GM18505 (cell line): ENCODE measurements at regions not wholly inside any gene's neighbourhood (a gene's known extent, or its start where the extent isn't known, plus 50 kb on each side); places are given as distances from the start of the nearest gene placed in this dataset.

ENCODE experiments used
- ATAC-seq: cut with Tn5 transposase; IDR thresholded peaks from one replicate; pipeline ENCODE4 v1.9.1; 2021; ENCODE audit not compliant: unreplicated experiment
- POLR2A ChIP-seq: IDR thresholded peaks from 4 replicates; pipeline ENCODE4 v1.6.1; 2011; ENCODE audit warnings: borderline replicate concordance; ENCODE audit not compliant: insufficient read depth, insufficient read length; ENCODE audit errors: extremely low read depth

DNA sequence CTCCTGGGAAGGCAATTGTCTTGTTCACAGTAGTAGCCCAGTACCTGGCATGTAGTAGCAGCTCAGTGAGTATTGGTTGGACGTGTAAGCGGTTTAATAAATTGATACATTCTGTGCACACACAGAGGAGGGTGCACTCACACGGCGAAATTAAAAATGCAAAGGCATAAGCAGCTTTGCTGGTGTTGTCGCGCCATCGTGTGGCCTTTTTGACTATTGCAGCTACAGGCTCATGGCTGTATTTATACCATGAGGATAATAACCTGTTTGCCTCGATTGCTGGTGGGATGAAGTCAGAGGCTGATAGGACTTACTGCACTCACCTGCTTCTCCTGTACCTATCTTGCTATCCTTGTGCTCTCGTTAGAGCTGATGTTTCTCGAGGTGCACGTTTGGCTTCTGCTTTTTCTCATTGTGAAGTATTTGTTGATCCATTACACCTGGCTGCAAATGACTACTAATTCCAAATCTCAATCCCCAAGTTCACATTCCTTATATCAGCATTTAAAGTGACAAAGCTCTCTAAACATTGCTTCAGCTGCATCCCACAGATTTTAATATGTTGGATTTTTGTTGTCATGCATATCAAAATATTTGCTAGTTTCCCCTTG, 61.5 kb downstream of the TBXT start:
- TF ChIP-seq POLR2A: no peak
- ATAC-seq: peak; percentile 72

DNA sequence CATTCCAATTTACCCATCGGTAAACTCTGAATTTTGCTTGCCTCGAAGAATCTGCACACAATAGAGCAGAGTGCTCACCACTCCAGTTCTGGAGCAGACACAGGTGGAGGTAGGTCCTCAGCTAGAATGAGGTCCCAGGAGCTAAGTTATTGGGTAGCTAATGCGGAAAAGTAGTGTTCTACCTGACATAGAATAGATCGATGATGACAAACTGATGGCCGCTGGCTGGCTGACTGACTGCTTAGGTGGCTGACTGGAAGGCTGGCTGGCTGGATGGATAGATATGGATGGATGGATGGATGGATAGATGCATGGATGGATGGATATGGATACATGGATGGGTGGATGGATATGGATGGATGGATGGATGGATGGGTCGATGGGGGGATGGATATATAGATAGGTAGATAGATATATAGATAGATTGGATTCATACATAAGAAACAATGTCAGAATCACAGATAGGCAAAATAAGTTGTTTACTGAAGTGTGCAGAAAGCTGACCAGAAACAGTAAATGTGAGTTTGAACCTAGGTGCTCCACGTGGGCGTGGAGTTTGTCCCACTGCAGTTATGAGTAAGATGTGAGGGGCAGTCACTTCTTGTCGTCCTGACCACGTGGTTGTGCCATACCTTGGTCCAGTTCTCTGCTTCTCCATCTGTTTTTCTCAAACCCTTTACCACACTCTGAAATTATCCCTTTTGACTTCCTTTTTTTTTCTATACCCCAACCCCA, 62.1 kb downstream of the TBXT start:
- ATAC-seq: peak; percentile 22
- no peak for TF ChIP-seq POLR2A

DNA sequence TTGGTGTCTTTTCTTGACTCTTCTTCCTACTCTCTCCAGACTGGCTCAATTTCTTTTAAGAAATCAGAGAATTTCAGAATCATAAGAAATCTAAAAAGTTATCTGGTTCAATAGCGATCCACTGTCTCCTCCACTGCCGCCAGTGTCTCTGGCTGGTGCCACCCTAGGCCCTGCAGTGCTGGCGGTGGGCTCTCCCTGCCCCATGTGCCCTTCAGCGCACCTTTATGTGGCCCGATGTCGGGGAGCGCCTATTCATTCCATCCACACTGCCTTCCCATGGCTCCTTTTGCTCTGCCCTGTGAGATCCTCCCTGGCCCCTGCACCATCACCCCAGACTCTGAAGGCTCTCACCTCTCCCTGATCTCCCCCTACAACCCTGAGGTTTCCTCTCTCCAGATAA, 62.8 kb downstream of the TBXT start:
- no peak for ATAC-seq
- TF ChIP-seq POLR2A: no peak

DNA sequence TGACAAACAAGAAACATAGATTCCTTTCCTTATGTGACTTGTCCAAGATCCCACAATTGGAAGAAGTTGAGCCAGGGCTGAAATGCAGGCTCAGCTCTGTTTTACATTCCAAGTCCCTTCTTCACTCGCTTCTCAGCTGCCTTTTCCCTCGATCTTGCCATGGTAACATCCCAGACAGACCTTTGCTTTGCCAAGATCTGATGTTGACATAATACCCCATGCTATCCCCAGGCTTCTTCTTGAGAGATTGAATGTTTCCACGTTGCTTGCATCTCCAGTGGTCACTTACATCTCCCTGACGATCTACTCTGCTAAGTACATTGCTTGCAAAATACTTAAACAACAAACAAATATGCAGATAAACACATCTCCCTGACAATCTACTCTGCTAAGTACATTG, 63.5 kb downstream of the TBXT start:
- TF ChIP-seq POLR2A: no peak

DNA sequence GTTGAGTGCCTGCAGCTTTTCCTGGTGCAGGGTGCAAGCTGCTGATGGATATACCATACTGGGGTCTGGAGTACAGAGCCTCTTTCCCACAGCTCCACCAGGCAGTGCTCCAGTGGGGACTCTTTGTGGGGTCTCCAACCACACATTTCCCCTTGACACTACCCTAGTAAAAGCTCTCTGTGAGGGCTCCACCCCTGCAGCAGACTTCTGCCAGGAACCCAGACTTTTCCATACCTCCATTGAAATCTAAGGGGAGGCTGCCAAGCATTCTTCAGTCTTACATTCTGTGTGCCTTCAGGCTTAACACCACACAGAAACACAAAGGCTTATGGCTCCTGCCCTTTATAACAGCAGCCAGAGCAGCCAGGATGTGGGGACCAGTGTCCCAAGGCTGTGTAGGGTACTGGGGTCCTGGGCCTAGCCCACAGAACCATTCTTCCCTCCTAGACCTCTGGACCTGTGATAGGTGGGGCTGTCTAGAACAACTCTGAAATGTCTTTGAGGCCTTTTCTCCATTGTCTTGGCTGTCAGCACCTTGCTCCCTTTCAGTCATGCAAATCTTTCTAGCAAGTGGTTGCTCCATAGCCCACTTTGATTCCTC, 65.7 kb downstream of the TBXT start:
- TF ChIP-seq POLR2A: no peak
- no peak for ATAC-seq

More for the DNA sequence above, 63.5 kb downstream of the TBXT start:
- ATAC-seq: no peak

DNA sequence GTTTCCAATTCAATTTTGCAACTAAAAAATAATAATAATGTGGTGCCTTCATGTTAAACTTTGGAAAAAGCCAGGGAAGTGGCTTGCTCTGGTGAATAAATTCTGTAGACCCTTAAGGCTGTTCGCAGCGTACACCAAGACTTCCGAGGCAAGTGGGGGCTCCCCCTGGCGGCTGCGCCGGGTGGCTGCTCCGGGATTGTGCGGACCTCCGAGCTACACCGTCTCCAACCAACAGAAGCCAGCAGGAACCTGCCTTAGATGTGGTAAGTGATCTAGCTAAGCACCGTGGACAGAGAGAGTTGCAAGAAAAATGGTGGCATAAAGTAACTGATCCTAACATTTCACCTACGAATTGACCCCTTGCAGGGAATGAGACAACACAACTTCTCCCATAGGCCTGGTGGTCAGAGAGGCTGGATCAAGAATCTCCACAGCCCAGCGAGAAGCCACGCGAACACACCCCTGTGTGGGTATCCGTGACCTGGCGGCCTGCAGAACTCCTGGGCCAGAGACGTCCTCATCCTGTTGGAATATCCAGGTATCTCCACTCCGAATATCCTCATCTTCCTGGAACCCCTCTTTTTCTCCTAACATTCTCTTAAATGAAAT, 69.6 kb downstream of the TBXT start:
- no peak for TF ChIP-seq POLR2A
- peak; percentile 82 for ATAC-seq

DNA sequence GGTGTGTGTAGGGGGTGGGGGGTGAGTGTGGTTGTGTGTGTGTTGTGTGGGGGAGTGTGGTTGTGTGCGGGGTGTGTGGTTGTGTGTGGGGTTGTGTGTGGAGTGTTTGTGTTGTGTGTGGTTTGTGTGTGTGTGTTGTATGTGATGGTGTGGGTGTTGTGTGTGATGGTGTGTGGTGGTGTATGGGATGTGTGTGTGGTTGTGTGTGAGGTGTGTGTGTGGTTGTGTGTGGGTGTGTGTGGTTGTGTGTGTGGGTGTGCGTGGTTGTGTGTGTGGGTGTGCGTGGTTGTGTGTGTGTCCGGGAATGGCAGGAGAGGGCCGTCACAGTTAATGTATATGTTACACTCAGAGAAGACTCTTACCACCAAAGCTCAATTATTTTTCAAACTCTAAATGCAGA, 79.8 kb downstream of the TBXT start:
- no peak for ATAC-seq
- TF ChIP-seq POLR2A: no peak

DNA sequence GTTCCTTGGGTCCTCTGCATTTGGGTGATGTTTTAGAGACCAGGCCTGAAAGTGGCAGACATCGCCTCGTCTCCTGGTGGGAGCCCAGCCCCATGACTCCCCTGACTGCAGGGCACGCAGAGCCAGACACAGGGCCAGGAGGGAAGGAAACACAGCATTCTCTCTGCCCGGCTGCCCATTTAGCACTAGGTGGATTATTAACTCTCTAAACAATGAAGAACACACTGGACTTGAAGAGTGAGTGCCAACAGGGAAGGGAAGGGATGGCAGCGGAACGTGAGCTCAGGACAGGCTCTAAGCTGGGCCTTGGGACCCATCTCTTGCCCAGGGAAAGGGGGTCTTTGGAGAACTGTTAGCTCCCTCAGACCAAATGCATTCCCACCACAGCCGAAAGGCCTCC, 80.4 kb downstream of the TBXT start:
- no peak for TF ChIP-seq POLR2A
- ATAC-seq: no peak

DNA sequence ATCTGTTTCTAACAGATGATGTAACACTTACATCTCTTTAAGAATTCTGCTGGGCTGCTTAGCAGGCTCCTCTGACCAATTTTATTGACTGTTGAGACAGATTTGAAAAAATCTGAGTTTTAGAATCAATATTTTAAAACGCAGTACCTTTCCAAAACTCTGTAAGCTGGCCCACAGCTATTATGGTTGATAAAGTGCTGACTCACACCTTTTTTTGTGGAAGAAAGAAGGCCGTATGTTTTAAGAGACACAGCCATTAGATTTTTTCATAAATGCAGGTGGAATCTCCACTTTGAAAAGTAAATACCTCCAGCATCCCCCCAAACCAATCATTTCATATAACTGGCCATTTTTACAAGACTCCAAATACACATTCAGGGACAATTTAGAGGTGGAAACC, 82.2 kb downstream of the TBXT start:
- TF ChIP-seq POLR2A: no peak
- ATAC-seq: no peak

DNA sequence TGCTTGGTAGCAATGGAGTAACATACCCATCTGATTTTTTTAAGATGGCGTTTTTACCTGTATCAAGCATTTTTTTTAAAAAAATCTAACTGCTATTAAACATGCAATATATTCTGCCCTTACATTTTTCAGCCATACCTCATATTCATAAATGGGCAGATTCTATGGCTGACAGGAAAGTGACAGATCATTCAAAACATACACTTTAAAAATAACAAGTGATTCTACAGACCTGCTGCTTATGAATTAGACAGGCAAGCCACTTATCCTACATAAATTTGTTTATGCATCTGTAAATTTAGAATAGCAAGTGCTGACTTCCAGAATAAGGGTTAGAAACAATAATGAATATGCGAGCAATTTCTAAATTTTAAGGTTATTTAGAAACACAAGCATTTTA, 82.7 kb downstream of the TBXT start:
- no peak for ATAC-seq
- no peak for TF ChIP-seq POLR2A

DNA sequence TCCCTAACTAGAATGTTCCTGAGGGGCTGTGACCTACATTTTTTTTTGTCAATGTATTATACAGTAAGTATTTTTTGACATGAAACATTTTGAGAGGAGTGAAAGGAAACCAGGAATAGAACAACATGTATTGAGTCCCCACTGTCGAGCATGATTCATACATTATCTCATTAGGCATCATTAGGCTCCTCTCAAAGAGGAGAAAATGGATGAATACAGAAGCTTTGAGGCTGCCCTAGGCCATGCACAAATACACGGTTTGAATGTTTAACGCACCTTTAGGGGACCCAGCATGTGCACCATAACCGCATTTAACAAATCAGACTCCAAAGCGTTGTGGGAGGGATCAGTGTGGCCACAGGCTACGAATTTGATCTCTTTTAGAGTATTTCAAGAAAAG, 87.8 kb downstream of the TBXT start:
- ATAC-seq: no peak
- TF ChIP-seq POLR2A: no peak

DNA sequence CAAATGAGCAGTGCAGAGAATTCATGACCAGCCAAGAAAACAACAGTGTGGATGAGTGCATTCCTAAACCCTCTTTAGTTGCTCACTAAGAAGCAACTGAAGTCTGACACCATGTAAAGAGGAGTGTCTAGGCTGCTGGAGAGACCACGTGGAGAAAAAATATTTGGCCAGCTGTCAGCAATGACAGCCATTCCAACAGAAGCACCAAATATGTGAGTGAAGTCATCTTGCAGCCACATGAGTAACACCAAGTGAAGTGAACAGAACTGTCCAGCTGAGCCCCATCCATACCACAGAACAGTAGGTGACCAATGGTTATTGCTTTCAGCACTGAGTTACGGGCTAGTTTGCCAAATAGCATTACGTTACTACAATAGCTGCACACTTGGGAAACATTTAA, 89.4 kb downstream of the TBXT start:
- no peak for TF ChIP-seq POLR2A
- ATAC-seq: no peak

DNA sequence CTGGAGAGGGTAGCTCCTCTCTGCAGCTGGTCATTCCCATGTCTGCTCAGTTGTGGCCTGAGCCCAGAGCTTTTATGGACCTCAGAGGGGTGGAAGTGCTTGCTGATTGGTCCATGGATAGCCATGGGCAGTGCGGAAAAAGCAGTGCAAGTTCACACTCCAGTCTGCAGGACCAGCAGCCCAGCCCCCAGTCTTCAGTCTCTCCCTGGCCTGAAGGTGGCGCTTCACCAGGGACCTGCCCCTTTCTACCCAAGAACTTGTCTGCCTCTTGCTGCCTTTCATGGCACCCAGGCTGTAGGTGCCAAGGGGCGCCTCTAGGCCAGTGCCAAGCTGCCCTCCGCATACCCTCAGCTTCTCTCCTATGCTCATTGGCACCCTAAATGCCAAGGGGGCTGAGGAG, 91.0 kb downstream of the TBXT start:
- TF ChIP-seq POLR2A: no peak
- ATAC-seq: no peak

DNA sequence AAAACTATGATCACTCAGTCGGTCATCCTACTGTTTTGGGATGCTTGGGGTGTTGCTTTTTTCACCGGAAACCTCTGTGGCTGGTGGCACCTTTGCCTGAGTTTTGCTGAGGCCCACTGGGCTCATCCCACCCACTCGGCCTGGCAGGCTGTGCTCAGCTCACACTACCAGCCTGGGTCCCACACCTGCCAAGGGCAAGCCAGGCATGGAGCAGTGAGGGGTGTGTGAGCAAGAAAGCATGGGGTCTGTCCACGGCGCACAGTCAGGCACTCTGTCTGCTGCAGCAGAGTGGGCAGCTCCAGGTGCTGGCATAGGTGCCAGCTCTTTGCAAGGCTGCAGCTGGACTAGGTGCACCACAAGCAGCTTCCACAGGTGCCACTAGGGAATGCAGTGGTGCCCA, 91.7 kb downstream of the TBXT start:
- TF ChIP-seq POLR2A: no peak
- ATAC-seq: no peak
